GM12872 (cell line): ENCODE measurements at regions not wholly inside any gene's neighbourhood (a gene's known extent, or its start where the extent isn't known, plus 50 kb on each side); places are given as distances from the start of the nearest gene placed in this dataset.

Experiments
- CTCF ChIP-seq: IDR thresholded peaks from 3 replicates; pipeline ENCODE4 v1.5.1; 2011; ENCODE audit warnings: low read depth, mild to moderate bottlenecking, low read length, moderate library complexity; ENCODE audit not compliant: insufficient read depth

- TF ChIP-seq CTCF, result no peak
These were observed 1353.9 kb downstream of the NCAM2 start for GRCh38 chr21:22352088-22352487.

GRCh38 chr21:22355949-22356348 lies 1357.7 kb downstream of the NCAM2 start:
- no peak for TF ChIP-seq CTCF

GRCh38 chr21:22356663-22357062 lies 1358.5 kb downstream of the NCAM2 start:
- no peak for TF ChIP-seq CTCF

GRCh38 chr21:22363504-22363903 lies 1365.3 kb downstream of the NCAM2 start:
- no peak for TF ChIP-seq CTCF

- TF ChIP-seq CTCF, result no peak
These were observed 1366.0 kb downstream of the NCAM2 start for GRCh38 chr21:22364163-22364562.

- no peak for TF ChIP-seq CTCF
These were observed 1376.2 kb downstream of the NCAM2 start for GRCh38 chr21:22374218-22374969.

GRCh38 chr21:22393324-22393723 lies 1395.1 kb downstream of the NCAM2 start:
- TF ChIP-seq CTCF, result no peak

- TF ChIP-seq CTCF, result no peak
These were observed 1397.8 kb downstream of the NCAM2 start for GRCh38 chr21:22395965-22396364.
